GM23338 (cell line): ENCODE measurements at regions not wholly inside any gene's neighbourhood (a gene's known extent, or its start where the extent isn't known, plus 50 kb on each side); places are given as distances from the start of the nearest gene placed in this dataset.

Experiments
- ATAC-seq: fragments of 200-7000 bp; cut with Tn5 transposase; 3 replicates; pipeline ENCODE4 v1.9.1; 2020
- DNase-seq: peaks from one replicate; pipeline ENCODE4 v3.0.0-alpha.2; 2015; ENCODE audit warnings: low spot score
- H2AFZ ChIP-seq: fragments of 200-600 bp; sonication (generic); 2 replicates; pipeline ENCODE4 v1.8.0; 2016; ENCODE audit warnings: antibody characterized with exemption, mild to moderate bottlenecking, moderate library complexity
- H3F3A ChIP-seq: fragments of 200-600 bp; sonication (generic); replicated peaks from 2 replicates; pipeline ENCODE4 v1.8.0; 2017; ENCODE audit warnings: antibody characterized with exemption, mixed run types, low read depth
- H3K27ac ChIP-seq: fragments of 200-600 bp; sonication (generic); 2 replicates; pipeline ENCODE4 v1.6.1; 2016; ENCODE audit warnings: low read depth
- H3K27me3 ChIP-seq: fragments of 200-600 bp; sonication (generic); 2 replicates; pipeline ENCODE4 v1.8.0; 2016; ENCODE audit warnings: mild to moderate bottlenecking, mixed run types, moderate library complexity; ENCODE audit not compliant: insufficient read depth
- H3K36me3 ChIP-seq: fragments of 200-600 bp; sonication (generic); 2 replicates; pipeline ENCODE4 v1.8.0; 2016; ENCODE audit warnings: mild to moderate bottlenecking; ENCODE audit not compliant: insufficient read depth
- H3K4me1 ChIP-seq: fragments of 200-600 bp; sonication (generic); 2 replicates; pipeline ENCODE4 v1.8.0; 2016; ENCODE audit warnings: mild to moderate bottlenecking, moderate library complexity; ENCODE audit not compliant: insufficient read depth
- H3K4me2 ChIP-seq: fragments of 200-600 bp; sonication (generic); 2 replicates; pipeline ENCODE4 v1.7.1; 2017; ENCODE audit warnings: mixed run types
- H3K4me3 ChIP-seq: fragments of 200-600 bp; sonication (generic); 2 replicates; pipeline ENCODE4 v1.6.1; 2016; ENCODE audit warnings: mixed run types
- H3K79me2 ChIP-seq: fragments of 200-600 bp; sonication (generic); replicated peaks from 2 replicates; pipeline ENCODE4 v1.8.0; 2017; ENCODE audit warnings: mild to moderate bottlenecking; ENCODE audit not compliant: insufficient read depth
- H3K9me2 ChIP-seq: fragments of 200-600 bp; sonication (generic); 2 replicates; pipeline ENCODE4 v1.8.0; 2017; ENCODE audit not compliant: insufficient read depth
- H4K20me1 ChIP-seq: fragments of 200-600 bp; sonication (generic); replicated peaks from 2 replicates; pipeline ENCODE4 v1.8.0; 2017; ENCODE audit warnings: mild to moderate bottlenecking; ENCODE audit not compliant: insufficient read depth
- H3K27ac Mint-ChIP-seq: 2 replicates; pipeline ENCODE4 v1.8.0; 2020; ENCODE audit warnings: inconsistent platforms, mild to moderate bottlenecking, moderate library complexity, mixed read lengths
- H3K27me3 Mint-ChIP-seq: 3 replicates; pipeline ENCODE4 v1.8.0; 2022; ENCODE audit warnings: low read depth, mild to moderate bottlenecking, moderate library complexity, mixed read lengths, inconsistent platforms; ENCODE audit not compliant: insufficient read depth, poor library complexity
- H3K36me3 Mint-ChIP-seq: 3 replicates; pipeline ENCODE4 v1.8.0; 2021; ENCODE audit warnings: low read depth, mild to moderate bottlenecking, inconsistent platforms, moderate library complexity, mixed read lengths
- H3K4me1 Mint-ChIP-seq: 3 replicates; pipeline ENCODE4 v1.8.0; 2020; ENCODE audit warnings: mild to moderate bottlenecking, inconsistent platforms, mixed read lengths
- H3K4me3 Mint-ChIP-seq: 3 replicates; pipeline ENCODE4 v1.8.0; 2021; ENCODE audit warnings: moderate library complexity, mild to moderate bottlenecking, inconsistent platforms, mixed read lengths
- H3K9me3 Mint-ChIP-seq: 3 replicates; pipeline ENCODE4 v1.8.0; 2020; ENCODE audit warnings: moderate library complexity, mild to moderate bottlenecking, inconsistent platforms, mixed read lengths
- CREB1 ChIP-seq: fragments of 250-450 bp; sonication (Bioruptor Pico); IDR thresholded peaks from 2 replicates; pipeline ENCODE4 v1.5.0; 2020; ENCODE audit warnings: low read depth, mild to moderate bottlenecking, moderate library complexity
- EZH2 ChIP-seq: fragments of 200-600 bp; sonication (generic); IDR thresholded peaks from one replicate; pipeline ENCODE4 v1.8.0; 2017; ENCODE audit warnings: antibody characterized with exemption, mild to moderate bottlenecking, low read depth; ENCODE audit not compliant: unreplicated experiment
- EZH2phosphoT487 ChIP-seq: fragments of 200-600 bp; sonication (generic); IDR thresholded peaks from one replicate; pipeline ENCODE4 v1.8.1; 2018; ENCODE audit warnings: antibody characterized with exemption; ENCODE audit not compliant: unreplicated experiment
- NANOG ChIP-seq: IDR thresholded peaks from 2 replicates; pipeline ENCODE4 v1.6.1; 2016; ENCODE audit warnings: antibody characterized with exemption, borderline replicate concordance
- ZNF114 ChIP-seq: fragments of 250-450 bp; sonication (Bioruptor Pico); IDR thresholded peaks from 2 replicates; pipeline ENCODE4 v1.5.0; 2020; ENCODE audit warnings: mild to moderate bottlenecking, moderate library complexity
- ZNF331 ChIP-seq: fragments of 250-450 bp; sonication (Bioruptor Pico); IDR thresholded peaks from 2 replicates; pipeline ENCODE4 v1.5.0; 2020; ENCODE audit warnings: low read depth, mild to moderate bottlenecking, moderate library complexity
- TF ChIP-seq, protein P1 (sequence below): fragments of 250-450 bp; sonication (Bioruptor Pico); IDR thresholded peaks from 2 replicates; pipeline ENCODE4 v1.5.0; 2020; ENCODE audit warnings: mild to moderate bottlenecking, moderate library complexity

DNA sequence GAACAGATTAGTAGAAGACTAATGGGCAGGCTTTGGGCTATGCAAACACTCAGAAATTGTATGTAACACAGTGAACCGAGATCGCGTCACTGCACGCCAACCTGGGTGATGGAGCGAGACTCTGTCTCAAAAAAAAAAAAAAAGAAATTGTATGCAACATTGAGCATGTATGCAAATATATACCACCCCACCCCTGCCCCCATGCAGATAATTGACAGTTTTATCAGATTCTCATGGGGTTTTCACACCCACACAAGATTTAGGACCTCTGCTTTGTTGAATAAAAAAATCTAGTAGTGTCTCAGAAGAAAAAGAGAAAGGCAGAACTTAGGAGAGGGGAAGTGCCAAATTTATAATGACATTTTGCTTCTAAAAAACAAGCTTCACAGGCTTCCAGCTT, 131.6 kb upstream of the FN1 start (continued):
- TF ChIP-seq, protein P1, sequence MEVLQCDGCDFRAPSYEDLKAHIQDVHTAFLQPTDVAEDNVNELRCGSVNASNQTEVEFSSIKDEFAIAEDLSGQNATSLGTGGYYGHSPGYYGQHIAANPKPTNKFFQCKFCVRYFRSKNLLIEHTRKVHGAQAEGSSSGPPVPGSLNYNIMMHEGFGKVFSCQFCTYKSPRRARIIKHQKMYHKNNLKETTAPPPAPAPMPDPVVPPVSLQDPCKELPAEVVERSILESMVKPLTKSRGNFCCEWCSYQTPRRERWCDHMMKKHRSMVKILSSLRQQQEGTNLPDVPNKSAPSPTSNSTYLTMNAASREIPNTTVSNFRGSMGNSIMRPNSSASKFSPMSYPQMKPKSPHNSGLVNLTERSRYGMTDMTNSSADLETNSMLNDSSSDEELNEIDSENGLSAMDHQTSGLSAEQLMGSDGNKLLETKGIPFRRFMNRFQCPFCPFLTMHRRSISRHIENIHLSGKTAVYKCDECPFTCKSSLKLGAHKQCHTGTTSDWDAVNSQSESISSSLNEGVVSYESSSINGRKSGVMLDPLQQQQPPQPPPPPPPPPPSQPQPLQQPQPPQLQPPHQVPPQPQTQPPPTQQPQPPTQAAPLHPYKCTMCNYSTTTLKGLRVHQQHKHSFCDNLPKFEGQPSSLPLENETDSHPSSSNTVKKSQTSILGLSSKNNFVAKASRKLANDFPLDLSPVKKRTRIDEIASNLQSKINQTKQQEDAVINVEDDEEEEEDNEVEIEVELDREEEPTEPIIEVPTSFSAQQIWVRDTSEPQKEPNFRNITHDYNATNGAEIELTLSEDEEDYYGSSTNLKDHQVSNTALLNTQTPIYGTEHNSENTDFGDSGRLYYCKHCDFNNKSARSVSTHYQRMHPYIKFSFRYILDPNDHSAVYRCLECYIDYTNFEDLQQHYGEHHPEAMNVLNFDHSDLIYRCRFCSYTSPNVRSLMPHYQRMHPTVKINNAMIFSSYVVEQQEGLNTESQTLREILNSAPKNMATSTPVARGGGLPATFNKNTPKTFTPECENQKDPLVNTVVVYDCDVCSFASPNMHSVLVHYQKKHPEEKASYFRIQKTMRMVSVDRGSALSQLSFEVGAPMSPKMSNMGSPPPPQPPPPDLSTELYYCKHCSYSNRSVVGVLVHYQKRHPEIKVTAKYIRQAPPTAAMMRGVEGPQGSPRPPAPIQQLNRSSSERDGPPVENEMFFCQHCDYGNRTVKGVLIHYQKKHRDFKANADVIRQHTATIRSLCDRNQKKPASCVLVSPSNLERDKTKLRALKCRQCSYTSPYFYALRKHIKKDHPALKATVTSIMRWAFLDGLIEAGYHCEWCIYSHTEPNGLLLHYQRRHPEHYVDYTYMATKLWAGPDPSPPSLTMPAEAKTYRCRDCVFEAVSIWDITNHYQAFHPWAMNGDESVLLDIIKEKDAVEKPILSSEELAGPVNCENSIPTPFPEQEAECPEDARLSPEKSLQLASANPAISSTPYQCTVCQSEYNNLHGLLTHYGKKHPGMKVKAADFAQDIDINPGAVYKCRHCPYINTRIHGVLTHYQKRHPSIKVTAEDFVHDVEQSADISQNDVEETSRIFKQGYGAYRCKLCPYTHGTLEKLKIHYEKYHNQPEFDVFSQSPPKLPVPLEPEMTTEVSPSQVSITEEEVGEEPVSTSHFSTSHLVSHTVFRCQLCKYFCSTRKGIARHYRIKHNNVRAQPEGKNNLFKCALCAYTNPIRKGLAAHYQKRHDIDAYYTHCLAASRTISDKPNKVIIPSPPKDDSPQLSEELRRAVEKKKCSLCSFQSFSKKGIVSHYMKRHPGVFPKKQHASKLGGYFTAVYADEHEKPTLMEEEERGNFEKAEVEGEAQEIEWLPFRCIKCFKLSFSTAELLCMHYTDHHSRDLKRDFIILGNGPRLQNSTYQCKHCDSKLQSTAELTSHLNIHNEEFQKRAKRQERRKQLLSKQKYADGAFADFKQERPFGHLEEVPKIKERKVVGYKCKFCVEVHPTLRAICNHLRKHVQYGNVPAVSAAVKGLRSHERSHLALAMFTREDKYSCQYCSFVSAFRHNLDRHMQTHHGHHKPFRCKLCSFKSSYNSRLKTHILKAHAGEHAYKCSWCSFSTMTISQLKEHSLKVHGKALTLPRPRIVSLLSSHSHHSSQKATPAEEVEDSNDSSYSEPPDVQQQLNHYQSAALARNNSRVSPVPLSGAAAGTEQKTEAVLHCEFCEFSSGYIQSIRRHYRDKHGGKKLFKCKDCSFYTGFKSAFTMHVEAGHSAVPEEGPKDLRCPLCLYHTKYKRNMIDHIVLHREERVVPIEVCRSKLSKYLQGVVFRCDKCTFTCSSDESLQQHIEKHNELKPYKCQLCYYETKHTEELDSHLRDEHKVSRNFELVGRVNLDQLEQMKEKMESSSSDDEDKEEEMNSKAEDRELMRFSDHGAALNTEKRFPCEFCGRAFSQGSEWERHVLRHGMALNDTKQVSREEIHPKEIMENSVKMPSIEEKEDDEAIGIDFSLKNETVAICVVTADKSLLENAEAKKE: no peak
- no peak for TF ChIP-seq ZNF331 (CRISPR knock-in tag)
- TF ChIP-seq NANOG: no peak
- TF ChIP-seq ZNF114: no peak

DNA sequence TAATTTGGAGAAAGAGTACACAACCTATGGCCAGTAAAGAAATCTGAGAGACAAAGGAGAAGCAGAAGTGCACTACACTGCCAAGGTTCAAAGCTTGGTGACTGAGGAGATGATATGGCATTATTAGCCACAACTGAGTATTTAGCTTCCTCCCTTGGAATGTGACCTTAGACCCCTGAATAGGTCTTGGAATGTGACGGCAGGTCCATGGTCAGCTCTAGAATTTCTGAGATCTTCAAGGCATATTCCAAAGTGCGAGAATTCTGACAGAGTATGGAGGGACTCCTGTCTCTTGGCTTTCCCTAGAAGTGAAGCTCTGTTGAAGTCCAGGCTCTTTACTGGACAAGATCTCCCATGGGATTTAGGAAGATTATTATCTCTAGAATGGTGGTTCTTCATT, 130.0 kb upstream of the FN1 start:
- H3K27ac Mint-ChIP-seq: no peak overlapping the region
- H2AFZ ChIP-seq: peak overlapping the region; percentile 28; the same call in 1 of the 2 replicates
- H3K9me2 ChIP-seq: peaks cover 16% of the 10 kb centered on the region; the same call in 1 of the 2 replicates
- no peak overlapping the region for H3K4me2 ChIP-seq
- ATAC-seq: no peak
- no peaks in the 10 kb centered on the region for H3K79me2 ChIP-seq
- H3K36me3 Mint-ChIP-seq: no peaks in the 10 kb centered on the region
- DNase-seq: no peak
- no peaks in the 10 kb centered on the region for H3K9me3 Mint-ChIP-seq
- H3K27ac ChIP-seq: no peak overlapping the region
- no peak overlapping the region for H3K4me3 Mint-ChIP-seq
- H4K20me1 ChIP-seq: no peaks in the 10 kb centered on the region
- peaks cover 2% of the 10 kb centered on the region for H3K27me3 Mint-ChIP-seq
- H3K27me3 ChIP-seq: no peaks in the 10 kb centered on the region
- H3K4me1 ChIP-seq: no peaks in the 10 kb centered on the region
- no peak overlapping the region for H3K4me3 ChIP-seq
- H3K4me1 Mint-ChIP-seq: no peaks in the 10 kb centered on the region
- H3F3A ChIP-seq: no peaks in the 10 kb centered on the region
- no peaks in the 10 kb centered on the region for H3K36me3 ChIP-seq
- TF ChIP-seq EZH2phosphoT487 (no peak), ZNF114 (no peak), ZNF331 (CRISPR knock-in tag) (no peak), CREB1 (CRISPR knock-in tag) (no peak), EZH2 (no peak)
- TF ChIP-seq, protein P1: no peak
